ENCODE measurements at regions not wholly inside any gene's neighbourhood (a gene's known extent, or its start where the extent isn't known, plus 50 kb on each side); places are given as distances from the start of the nearest gene placed in this dataset.

DNA sequence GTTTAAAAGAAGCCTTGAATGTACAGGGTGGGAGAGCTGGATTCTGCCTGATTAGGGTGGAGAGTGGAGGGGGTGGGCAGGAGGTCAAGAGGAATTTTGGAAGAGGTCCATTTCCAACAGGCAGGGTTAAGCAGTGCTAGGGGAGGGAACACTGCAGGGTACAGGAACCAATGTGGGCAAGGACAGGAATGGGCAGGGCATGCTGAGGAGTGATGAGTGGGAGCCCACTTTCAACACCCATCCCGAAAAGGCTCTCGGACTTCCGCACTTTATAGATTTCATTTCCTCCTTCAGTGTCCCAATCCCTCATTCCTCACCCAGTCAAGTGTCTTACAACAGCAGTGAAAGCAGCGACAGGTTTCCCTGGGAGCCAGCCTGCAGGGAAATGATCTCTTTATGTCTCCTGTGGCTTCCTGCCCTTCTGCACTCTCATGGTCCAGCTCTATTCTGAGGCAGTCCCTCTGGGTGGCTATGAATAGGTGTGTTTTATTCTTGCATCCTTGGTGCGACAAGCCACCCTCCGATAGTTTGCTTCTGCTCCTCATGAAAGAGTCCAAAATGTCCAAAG, 50.5 kb upstream of the ZNF507 start:
- WGBS (ENCODE audit: insufficient coverage, low lambda C conversion rate) = no CpG with 5 or more reads among the region's 6 CpGs
- Histone ChIP-seq H3K36me3 (ENCODE audit: control insufficient read depth, insufficient read depth, low read length) (no peaks in the 10 kb centered on the region), H3K27me3 (ENCODE audit: control insufficient read depth, insufficient read depth, low read length) (no peaks in the 10 kb centered on the region), H3K27ac (ENCODE audit: low read length) (no peak overlapping the region), H3K9me3 (ENCODE audit: control insufficient read depth, low read depth, low read length) (peaks cover 3% of the 10 kb centered on the region), H3K4me1 (ENCODE audit: control insufficient read depth, insufficient read depth, low read length) (no peaks in the 10 kb centered on the region), H3K4me3 (ENCODE audit: low read length) (no peak overlapping the region)
- DNase-seq = no peak

Measured in large intestine (tissue), 3 donors.